DMS153 treated with DMSO at 0.1 percent for 48 hours (cell line): ENCODE measurements at regions not wholly inside any gene's neighbourhood (a gene's known extent, or its start where the extent isn't known, plus 50 kb on each side); places are given as distances from the start of the nearest gene placed in this dataset.

Experiments used
- DNase-seq: peaks from one replicate; lab custom pipeline; 2025; ENCODE audit not compliant: unreplicated experiment; lab: John Stamatoyannopoulos, UW

GRCh38 chr12:118467641-118468305, 91.4 kb downstream of the SUDS3 start:
- DNase-seq: no peak

DNA sequence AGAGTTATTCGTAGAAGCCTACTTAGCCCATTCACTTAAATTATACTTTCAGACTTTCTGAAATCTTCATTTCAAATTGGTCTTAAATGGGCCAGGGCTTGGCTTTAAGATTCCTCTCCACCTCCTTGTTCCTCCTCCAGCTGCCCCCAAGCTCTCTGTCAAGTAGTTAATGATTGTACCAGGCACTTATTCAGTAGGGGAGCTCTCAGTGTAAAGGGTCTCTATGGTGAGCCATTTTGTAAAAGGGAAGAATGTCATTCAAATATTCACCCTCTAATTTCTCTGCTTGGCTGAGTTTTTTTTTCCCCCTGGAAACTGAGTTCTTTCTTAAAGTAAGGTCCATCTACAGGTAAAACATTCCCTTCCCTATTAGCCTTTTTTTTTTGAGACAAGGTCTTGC, 96.6 kb downstream of the SUDS3 start:
- no peak for DNase-seq

GRCh38 chr12:118480235-118480634, 103.9 kb downstream of the SUDS3 start:
- no peak for DNase-seq

GRCh38 chr12:118488034-118488433, 111.7 kb downstream of the SUDS3 start:
- DNase-seq: no peak

DNA sequence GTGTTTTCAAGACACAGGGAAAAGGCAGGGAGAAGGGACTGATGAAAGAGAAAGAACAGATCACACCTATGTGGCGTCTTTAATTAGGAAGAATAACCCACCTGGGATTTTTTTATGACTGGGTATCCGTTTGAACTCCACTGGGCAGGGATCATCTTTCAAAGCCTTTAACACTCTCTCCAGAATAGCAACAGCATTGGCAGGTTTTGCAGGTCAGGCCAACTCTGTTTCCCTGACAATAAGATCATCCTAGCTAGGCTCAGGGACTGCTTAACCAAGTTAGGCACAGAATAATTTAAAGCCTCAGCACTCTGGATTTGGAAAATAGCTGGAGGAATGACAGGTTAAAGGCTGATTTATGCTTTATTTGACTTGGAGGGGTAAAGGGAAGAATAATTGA, 117.6 kb downstream of the SUDS3 start:
- DNase-seq: peak; percentile 4

DNA sequence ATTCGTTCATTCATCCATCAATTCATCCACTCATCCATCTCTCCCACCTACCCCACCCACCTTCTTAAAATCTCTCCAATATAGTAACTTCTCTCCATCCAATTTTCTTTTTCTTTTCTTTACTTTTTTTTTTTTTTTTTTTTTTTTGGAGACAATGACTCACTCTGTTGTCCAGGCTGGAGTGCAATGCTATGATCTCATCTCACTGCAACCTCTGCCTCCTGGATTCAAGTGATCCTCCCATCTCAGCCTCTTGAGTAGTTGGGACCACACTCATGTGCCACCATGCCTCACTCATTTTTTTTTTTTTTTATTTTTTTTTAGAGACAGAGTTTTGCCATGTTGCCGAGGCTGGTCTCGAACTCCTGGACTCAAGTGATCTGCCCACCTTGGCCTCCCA, 118.4 kb downstream of the SUDS3 start:
- DNase-seq: no peak

- no peak for DNase-seq
Observed at GRCh38 chr12:118495296-118495695, 118.9 kb downstream of the SUDS3 start.

DNA sequence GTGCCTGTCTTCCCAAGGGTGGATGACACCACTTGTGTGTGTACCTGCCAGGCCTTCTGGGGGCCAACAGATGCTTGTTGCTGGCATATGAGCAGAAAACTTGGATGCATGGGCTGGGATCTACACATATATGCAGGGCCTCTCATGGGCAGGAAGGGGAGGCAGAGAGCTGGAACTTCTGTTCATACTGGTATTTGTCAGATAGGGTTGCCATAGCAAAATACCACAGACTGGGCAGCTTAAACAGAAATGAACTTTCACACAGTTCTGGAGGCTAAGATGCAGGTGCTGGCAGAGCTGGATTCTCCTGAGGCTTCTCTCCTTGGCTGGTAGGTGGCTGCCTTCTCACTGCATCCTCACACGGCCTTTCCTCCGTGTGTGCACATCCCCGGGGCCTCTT, 121.8 kb downstream of the SUDS3 start:
- DNase-seq: no peak

DNA sequence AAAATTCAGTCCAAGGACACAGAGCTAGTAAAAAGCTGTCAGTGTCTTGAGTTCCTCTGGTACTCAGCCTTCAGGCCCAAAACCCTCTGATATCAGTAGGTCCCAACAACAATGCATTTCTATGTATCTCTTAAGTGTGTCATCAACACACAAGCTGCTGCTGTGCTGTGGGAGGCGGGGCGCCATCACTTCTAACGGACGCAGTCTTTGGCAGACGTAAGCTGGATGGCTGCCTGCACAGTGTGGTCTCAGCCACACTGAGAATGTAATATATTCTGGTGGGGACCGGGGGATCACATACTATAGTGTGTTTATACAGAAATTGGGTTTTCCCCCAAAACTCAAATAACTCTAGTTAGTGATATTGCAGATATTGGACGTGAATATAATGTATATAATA, 123.9 kb downstream of the SUDS3 start:
- no peak for DNase-seq

DNA sequence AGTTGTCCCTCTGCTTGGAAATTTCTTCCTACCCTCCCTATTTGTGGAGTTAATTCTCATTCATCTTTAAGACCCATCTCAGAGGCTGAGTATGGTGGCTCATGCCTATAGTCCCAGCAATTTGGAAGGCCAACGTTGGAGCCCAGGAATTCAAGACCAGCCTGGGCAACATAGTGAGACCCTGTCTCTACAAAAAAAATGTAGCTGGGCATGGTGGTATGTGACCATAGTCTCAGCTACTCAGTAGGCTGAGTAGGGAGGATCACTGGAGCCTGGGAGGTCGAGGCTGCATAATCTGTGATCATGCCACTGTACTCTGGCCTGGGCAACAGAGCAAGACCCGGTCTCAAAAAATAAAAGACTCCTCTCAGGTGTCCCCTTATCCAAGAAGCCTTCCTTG, 125.1 kb downstream of the SUDS3 start:
- no peak for DNase-seq

DNA sequence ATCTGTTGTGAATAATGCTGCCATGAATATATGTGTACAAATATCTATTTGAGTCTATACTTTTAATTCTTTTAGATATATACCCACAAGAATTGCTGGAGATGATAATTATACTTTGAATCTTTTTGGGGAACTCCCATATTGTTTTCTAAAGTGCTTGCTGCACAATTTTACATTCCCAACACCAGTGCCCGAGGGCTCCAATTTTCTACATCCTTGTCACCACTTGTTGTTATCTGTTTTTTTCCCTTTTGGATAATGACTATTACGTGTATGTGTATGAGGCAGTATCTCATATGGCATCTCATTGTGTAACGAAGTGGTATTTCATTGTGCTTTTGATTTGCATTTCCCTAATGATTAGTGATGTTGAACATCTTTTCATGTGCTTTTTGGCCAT, 127.1 kb downstream of the SUDS3 start:
- no peak for DNase-seq

DNA sequence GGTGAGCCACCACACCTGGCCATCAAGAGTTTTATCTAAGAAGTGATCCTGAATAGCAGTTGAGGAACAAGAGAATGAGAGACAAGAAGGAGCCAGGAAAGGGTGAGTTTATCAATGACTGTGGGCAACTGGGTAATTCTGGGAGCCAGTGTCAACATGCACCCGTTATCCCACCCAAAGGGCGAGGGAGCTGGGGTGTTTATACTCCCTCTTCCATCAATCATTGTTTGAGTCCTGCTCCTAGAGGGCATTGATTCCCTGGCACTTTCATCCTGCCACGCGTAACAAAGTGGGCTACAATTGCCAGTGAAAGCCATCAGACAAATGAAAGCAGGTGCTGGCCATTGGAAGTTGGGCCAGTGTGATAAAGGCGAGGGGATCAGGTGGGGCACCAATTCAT, 136.3 kb downstream of the SUDS3 start:
- DNase-seq: no peak

DNA sequence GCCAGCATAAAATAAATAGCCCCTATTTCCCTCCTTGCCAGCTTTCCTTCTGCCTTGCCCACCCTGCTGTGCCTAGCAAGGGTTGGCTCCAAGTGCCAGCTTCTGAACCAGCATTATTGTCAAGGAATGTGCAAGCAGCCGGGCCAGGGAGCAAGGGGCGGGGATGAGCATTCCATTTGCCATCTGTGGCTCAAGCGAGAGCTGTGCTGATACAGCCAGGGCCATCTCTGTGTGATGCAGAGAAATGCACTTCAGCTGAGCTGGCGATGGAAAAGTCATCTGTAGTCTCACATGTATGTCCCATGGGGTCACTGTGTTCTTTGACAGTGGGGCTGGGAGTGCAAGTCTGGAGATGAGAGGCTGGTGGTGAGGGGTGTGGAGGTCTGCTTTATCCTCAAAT, 137.3 kb downstream of the SUDS3 start:
- DNase-seq: no peak

GRCh38 chr12:118514297-118514696, 137.9 kb downstream of the SUDS3 start:
- no peak for DNase-seq

DNA sequence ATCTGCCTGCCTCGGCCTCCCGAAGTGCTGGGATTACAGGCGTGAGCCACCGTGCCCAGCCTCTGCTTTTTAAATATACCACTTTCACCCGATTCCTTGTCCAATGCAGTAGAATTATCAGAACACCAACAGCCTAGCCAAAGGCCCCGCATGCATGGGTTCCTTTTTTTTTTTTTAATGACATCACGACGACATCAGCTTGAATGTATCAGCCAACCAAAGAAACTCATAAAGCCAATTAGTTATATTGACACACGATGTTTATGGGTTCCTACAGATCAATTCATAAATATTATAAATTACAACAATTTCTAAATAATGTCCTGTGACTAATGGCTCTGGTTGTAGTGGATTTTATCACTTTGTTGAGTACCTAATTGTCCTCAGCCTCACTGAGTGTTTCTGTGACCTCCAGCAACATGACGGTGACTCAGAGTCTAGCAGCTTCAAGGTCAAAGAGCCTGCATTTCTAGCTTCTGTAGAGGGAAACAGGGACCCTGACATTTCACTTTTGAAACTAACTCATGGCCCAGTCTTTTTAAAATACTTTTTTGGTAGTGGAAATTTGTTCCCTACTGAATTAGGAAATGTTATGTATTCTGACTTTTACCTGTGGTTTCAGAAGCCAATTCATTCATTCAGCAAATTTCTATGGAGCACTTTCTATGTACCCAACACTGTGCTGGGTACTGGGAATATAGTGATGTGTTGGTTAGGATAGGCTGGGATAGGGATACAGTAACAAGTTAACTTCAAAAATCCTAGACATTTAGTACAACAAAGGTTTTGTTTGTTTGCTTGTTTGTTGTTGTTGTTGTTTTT, 144.1 kb downstream of the SUDS3 start:
- DNase-seq: no peak

- DNase-seq: no peak
Observed at GRCh38 chr12:118521036-118521370, 144.6 kb downstream of the SUDS3 start.

DNA sequence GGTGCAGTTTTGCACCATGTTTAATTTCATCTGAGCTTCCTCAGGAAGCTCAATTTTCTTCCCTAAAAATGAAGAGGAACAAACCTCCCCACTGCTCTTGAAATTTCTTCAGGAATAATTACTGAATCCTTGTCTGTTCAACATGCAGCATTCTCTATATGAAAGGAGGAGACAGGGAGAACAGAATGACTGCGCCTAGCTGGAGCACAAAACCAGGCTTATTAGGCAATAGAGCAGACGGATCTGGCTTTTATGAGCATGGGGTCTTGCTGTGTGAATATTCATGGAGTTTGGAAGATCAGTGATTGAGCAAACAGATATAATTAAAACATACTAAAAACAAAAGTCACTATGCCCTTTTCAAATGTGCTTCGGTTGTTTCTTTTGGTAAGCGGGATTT, 148.1 kb downstream of the SUDS3 start:
- DNase-seq: no peak

- no peak for DNase-seq
Observed at GRCh38 chr12:118525216-118525615, 148.9 kb downstream of the SUDS3 start.

GRCh38 chr12:118526255-118527095, 150.1 kb downstream of the SUDS3 start:
- DNase-seq: no peak

DNA sequence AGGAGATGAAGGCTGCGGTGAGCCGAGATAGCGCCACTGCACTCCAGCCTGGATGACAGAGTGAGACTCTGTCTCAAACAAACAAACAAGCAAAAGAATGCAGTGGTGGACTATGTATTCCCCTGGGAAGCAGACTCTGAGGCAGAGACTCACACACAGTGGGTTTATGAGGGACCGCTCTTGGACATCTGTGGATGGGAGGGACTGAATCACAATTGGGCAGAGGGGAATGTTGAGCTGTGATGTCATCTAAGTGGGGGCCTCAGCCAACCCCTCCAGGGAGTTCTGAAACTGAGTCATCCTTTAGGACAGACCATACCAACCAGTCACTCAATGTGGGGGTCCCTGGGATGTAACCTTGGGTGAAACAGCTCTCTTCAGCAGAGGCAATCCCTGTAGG, 151.0 kb downstream of the SUDS3 start:
- no peak for DNase-seq

- no peak for DNase-seq
Observed at GRCh38 chr12:118528625-118529024, 152.3 kb downstream of the SUDS3 start.

DNA sequence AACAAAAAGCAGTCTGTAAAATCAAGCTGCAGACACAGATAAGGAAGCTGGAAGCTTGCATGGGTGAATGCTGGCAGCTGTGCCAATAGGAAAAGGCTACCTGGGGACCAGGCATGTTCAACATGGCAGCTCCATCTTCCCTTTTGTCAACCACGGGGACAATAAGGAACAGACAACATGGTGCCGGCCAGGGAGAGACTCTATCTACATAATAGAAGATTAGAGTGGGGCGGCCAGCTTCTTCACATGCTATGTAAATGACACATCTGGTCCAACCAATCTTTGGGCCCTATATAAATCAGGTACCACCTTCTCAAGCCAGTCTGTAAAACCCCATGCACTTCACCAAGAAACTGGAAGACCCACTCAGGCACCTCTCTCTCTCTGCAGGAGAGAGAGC, 157.6 kb downstream of the SUDS3 start:
- no peak for DNase-seq
